Stimulated activated CD8-positive, alpha-beta memory T cell treated with anti-CD3 and anti-CD28 coated beads, Interleukin-4, amount 100 ng/mL, for 24 hours (primary cell): ENCODE measurements at regions not wholly inside any gene's neighbourhood (a gene's known extent, or its start where the extent isn't known, plus 50 kb on each side); places are given as distances from the start of the nearest gene placed in this dataset.

ENCODE experiments used
- DNase-seq: peaks from one replicate; pipeline ENCODE4 v3.0.0-alpha.2; 2020; ENCODE audit warnings: low read depth

DNA sequence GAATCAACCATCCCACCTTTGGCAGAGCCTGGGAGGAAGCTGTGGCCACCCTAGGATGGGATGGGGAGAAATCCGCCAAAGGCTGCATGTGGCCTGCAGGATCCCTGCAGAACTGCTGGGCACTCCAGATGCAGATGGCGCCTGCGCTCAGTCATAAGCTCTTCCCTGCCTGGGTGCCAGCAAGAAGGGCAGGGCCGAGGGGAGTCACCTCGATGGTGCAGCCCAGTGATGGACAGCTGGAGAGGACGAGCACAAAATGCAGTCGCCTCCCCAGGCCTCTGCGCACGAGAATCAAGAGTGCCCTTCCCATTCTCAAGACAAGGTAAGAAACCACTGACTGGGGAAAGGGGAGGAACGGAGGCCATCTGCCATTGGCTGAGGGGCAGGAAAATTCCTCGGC lies 693.6 kb downstream of the TBC1D22A start:
- no peak for DNase-seq

DNA sequence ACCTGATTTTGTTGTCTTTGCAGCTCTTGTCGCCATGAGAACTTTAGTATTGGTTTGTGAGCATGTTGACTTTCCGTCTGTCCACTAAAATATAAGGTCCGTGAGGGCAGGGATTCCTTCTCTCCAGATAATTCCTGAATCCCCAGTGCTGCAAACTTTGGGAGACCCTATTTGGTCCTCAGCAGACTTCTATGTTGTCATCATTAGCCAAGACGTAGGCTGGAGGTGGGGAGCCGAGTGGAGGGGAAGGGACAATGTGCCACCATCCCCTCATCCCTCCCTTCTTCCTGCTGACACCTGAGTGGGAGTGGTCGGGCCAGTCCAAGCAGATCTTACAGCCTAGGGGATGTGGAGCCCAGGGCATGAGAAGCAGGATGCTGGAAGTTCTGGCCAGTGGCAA lies 690.6 kb downstream of the TBC1D22A start:
- DNase-seq, result no peak

DNA sequence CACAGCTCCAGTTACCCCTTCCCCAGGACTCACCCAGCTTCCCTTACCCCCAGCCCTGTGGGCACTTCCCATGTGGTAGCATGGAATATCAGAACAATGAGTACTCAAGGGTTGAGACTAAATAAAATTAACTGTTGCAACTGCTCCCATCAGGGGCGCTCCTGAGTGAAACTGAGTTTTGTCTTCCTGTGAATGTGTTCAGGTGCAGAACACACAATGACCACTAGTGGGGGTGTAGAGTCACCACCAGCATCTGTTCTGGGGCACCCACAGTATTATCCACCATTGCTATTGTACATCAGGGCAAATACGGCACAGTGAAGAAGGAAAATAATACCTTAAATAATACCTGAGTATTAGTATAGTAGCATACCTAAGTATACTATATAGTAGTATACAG lies 689.7 kb downstream of the TBC1D22A start:
- no peak for DNase-seq

DNA sequence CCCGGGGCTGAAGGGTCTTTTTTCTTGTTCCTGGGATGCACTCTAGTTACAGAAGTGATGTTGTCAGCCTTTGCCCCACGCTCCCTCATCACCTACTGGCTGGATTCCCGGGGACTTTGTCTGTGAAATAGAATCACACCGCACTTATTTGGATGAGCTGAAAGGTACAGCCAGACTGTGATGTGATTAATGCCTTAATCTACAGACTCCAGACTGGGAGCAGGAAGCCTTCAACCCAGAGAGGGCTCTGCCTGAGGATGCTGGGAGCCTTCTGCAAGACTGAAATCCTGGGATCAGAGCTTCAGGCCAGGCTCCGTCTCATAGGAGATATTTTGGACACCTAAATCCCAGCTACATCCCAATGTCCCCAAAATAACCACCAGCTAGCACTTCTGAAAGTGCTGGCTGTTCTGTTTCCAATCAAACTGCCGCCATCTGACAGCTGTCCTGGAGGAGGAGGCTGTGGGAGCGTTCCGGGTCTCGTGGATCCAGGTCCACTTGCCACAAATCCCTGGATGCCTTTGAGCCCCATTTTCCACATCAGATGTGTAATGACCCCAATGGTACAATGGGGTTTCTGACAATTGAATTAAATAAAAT lies 688.5 kb downstream of the TBC1D22A start:
- no peak for DNase-seq

- no peak for DNase-seq
Measured at GRCh38 chr22:47449508-47450270, 687.2 kb downstream of the TBC1D22A start.

- no peak for DNase-seq
Measured at GRCh38 chr22:47448231-47449223, 686.1 kb downstream of the TBC1D22A start.

GRCh38 chr22:47446821-47447810 lies 684.7 kb downstream of the TBC1D22A start:
- no peak for DNase-seq

GRCh38 chr22:47446331-47446730 lies 683.9 kb downstream of the TBC1D22A start:
- no peak for DNase-seq

GRCh38 chr22:47445716-47446290 lies 683.4 kb downstream of the TBC1D22A start:
- DNase-seq, result no peak

DNA sequence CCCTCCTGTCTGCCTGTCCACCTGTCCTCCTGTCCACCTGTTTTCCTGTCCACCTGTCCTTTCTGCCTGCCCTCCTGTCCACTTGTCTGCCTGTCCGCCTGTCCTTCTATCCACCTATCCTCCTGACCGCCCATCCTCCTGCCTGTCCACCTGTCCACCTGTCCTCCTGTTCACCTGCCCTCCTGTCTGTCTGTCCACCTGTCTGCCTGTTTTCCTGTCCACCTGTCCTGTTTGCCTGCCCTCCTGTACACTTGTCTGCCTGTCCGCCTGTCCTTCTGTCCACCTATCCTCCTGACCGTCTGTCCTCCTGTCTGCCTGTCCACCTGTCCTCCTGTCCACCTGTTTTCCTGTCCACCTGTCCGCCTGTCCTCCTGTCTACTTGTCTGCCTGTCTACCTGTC lies 682.8 kb downstream of the TBC1D22A start:
- no peak for DNase-seq

GRCh38 chr22:47444746-47445065 lies 682.3 kb downstream of the TBC1D22A start:
- DNase-seq, result no peak

DNA sequence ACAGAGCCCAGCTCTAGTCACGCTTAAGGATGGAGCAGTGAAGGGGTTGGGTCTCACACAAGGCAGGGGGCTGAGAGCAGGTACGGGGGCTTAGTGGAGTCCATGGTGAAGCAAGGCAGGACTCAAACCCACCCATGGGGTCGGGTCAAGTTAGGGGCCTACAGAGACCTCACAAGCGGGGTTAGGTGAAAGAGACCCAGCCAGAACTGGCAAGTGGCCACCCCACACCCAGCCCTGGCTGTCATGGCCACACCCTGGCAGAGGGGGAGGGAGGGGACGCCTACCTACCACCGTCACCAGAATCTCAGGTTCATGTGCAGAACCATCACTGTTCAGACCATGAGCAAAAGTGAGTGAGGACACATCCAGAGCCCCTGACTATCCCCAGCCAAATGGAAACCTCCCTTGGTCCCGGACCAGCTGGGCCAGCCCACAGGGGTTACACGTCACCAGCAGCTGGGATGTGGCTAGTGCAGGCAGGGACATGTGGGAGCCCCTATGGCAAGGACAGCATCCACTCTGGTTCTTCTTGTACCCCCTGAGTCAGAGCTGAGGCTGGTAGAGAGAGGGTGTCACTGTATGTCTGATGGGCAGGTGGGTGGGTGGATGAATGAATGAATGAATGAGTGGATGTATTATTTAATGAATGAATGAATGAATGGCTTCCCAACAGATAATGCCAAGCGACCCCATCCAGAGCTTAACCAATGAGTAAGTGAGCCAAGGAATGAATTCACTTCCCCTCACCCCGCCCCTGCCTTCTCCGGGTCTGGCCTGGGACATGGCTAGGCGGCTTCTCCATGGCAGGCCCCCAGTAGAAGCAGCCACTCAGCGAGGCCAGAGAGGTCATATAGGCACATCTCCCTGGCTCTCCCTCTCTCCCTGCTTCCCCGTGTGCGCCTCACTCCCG lies 681.6 kb downstream of the TBC1D22A start:
- DNase-seq, result no peak

GRCh38 chr22:47442821-47443220 lies 680.4 kb downstream of the TBC1D22A start:
- no peak for DNase-seq

DNA sequence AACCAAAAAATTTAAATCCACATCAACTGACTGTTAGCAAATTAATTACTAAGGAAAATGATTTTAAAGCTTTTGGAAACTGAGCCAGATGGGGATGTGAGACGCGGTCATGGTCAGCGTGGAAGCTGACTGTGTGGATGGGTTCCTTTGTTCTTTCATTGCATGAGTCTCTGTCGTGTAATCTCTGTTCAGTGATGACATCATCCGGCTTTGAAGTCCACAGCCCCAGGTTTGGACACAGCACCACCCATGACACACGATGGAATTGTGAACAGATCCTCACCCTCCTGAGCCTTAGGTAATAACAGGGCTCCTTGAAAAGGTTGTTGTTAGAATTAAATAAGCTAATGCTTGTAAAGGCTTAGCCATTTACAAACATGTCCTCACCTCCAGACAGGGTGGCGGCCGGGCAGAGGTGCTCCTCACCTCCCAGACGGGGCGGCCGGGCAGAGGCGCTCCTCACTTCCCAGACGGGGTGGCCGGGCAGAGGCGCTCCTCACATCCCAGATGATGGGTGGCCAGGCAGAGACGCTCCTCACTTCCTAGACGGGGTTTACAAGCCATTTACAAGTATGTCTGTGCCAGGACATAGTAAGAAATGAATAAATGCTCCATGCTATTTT lies 677.3 kb downstream of the TBC1D22A start:
- DNase-seq, result no peak

DNA sequence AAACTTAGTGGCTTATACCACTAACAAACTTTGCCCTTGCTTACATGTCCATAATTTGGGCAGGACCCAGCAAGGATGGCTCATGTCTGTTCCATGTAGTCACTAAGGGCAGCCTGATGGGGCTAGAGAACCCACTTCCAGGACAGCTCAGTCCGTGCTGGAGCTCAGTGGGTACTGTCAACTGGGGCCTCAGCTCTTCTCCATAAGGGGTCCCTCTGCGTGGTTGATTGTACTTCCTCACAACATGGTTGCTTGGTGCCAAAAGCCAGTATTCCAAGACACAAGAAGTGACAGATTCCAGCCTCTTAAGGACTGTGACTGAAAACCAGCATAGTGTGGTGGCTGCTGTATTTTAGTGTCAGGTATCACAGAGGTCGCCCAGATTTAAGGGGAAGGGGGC lies 675.2 kb downstream of the TBC1D22A start:
- no peak for DNase-seq

DNA sequence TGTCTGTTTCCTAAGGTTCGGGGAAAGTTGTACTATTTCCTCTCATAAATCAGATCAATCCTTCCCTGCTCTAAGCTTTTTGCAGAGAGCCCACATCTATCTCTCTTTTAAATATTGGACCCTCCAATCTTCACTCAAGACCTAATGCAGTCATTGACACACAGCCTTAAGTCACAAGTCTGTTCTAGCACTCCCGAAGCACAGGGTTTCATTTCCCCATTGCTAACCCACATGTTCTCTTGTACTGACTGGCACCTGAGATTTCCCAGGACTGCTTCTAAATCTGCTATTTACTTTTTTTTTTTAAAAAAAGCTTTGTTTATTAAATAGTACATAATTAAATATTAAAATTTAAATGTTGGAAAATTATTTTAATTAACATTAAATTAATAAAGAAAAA lies 674.7 kb downstream of the TBC1D22A start:
- DNase-seq, result no peak

- no peak for DNase-seq
Measured at GRCh38 chr22:47435826-47436225, 673.4 kb downstream of the TBC1D22A start.

DNA sequence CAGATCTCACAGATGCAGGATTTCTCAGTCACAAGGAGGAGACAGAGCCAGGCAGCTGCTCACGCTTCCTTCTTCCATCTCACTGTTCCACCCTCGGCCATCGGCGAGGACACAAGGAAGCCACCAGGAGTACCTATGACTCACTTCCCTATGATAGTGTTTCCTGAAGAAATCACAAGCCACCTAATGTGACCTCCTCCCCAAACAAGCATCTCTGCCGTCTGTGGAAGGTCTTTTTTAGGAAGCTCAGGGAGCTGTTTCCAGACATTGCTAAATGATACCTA lies 672.7 kb downstream of the TBC1D22A start:
- no peak for DNase-seq

DNA sequence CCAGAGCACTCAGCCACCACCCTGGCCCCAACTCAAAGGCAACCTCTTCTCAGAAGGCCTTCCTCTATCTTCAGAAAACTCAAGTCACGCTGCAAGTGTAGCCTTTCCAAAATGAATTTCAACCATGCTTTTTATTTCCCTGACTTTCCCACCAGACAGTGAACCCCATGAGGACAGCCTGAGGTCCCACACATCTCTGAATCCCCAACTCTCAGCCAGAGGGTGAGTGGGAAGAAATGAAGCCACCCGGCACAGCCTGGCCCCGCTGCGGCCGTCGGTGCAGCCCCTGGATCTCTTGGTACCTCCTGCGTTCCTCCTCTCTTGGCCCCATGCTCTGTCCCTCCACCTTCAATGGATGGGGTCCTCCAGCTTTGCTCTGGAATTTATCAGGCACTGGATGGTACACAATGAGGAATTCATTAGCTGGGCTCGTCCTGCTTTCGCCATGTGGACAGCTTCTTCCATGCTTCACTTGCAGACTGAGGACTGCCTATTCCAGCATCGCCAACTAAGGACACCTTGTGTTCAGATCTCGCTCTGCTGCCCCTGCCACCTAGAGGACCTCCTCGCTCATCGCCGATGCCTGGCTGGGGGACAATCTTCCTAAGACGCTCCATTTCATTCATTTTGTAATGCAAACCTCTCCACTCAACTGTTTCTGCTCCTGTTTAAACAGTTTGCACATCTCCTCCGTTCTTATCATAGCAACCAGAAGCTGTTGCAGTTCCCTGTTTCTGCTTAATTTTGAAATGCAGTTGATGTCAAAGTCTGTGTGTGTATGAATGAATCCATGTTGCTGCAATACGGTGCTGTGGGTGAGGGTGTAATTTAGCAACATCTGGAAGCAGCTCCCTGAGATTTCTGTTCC lies 672.1 kb downstream of the TBC1D22A start:
- no peak for DNase-seq
